ENCODE measurements at regions not wholly inside any gene's neighbourhood (a gene's known extent, or its start where the extent isn't known, plus 50 kb on each side); places are given as distances from the start of the nearest gene placed in this dataset.

DNA sequence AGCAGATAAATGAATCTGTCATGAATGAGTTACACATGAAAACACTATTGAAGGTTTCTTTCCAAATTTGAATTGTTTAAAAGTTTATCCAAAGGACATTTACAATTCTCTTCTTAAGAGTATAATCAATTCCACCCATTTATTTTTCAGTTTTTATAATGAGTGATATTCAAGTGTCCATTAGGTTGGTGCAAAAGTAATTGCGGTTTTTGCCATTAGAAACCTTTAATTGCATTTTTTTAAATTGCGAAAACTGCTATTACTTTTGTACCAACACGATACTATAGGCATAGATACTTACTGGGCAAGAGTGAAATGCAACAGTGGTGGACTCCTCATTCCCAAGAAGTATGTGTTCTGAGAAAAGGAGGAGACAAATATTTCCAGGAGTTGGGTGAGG, 422.7 kb upstream of the MON1B start:
- H4K20me1 ChIP-seq (ENCODE audit: low read length): no peaks in the 10 kb centered on the region
- ChIA-PET CTCF (no interaction called here), POLR2A (ENCODE audit: unreplicated experiment) (no interaction called here)
- DNase-seq (no peak), ATAC-seq (no peak)
- TF ChIP-seq EZH2phosphoT487 (IDR thresholded peaks at IDR 0.05; ENCODE audit: borderline replicate concordance, low read length) (no peak), CTCF (conservative IDR thresholded peaks at IDR 0.05; ENCODE audit: low read depth, low read length) (no peak), EZH2 (IDR thresholded peaks at IDR 0.05; ENCODE audit: low read length, unreplicated experiment) (no peak)
- H3K9ac ChIP-seq (ENCODE audit: low read length): no peak overlapping the region
- H3K27ac ChIP-seq (ENCODE audit: low read length): no peak overlapping the region
- no peaks in the 10 kb centered on the region for H3K79me2 ChIP-seq (ENCODE audit: low read length)
- no peaks in the 10 kb centered on the region for H3K27me3 ChIP-seq (ENCODE audit: low read length)
- H3K9me2 ChIP-seq (replicated peaks; ENCODE audit: low read length): no peaks in the 10 kb centered on the region
- no peak overlapping the region for H3K4me2 ChIP-seq (ENCODE audit: low read length)
- no peak overlapping the region for H2AFZ ChIP-seq (ENCODE audit: low read length)
- no peak overlapping the region for H3K4me3 ChIP-seq (ENCODE audit: low read length)
- H3F3A ChIP-seq (ENCODE audit: low read length, unreplicated experiment): no peaks in the 10 kb centered on the region
- H3K4me1 ChIP-seq (ENCODE audit: insufficient read depth, low read length): no peaks in the 10 kb centered on the region
- intact Hi-C loops (cut with micrococcal nuclease): no loop called here
- H3K9me3 ChIP-seq (ENCODE audit: low read length): no peaks in the 10 kb centered on the region
- H3K36me3 ChIP-seq (ENCODE audit: low read depth, low read length): no peaks in the 10 kb centered on the region
- BruUV-seq (replicated peaks): no TSS peak

DNA sequence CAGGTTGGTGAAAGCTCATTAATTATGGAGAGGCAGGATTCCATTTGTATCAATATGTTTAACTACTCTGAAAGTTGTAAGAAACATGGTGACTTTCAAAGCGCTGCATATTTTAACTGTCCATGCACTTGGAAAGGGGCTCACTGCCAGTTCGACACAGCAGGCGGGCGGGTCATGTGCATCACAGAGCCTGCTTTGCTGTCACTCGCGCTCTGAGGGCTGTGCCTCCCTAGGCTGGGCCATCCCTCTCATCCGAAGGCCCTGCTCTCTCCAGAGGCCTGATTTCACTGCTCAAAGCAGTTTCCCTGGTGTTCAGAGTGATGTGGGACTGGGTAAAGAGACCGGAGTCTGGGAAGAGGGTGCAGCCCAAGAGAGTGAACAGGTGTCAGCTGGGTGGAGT, 422.0 kb upstream of the MON1B start:
- Histone ChIP-seq H3K4me3 (ENCODE audit: low read length) (no peak overlapping the region), H2AFZ (ENCODE audit: low read length) (no peak overlapping the region), H3F3A (ENCODE audit: low read length, unreplicated experiment) (no peaks in the 10 kb centered on the region), H3K4me1 (ENCODE audit: insufficient read depth, low read length) (no peaks in the 10 kb centered on the region), H3K9me3 (ENCODE audit: low read length) (no peaks in the 10 kb centered on the region), H3K4me2 (ENCODE audit: low read length) (no peak overlapping the region), H3K36me3 (ENCODE audit: low read depth, low read length) (no peaks in the 10 kb centered on the region), H3K27ac (ENCODE audit: low read length) (no peak overlapping the region), H3K9ac (ENCODE audit: low read length) (no peak overlapping the region), H3K79me2 (ENCODE audit: low read length) (no peaks in the 10 kb centered on the region), H3K27me3 (ENCODE audit: low read length) (no peaks in the 10 kb centered on the region), H4K20me1 (ENCODE audit: low read length) (no peaks in the 10 kb centered on the region), H3K9me2 (replicated peaks; ENCODE audit: low read length) (no peaks in the 10 kb centered on the region)
- no peak for TF ChIP-seq CTCF (conservative IDR thresholded peaks at IDR 0.05; ENCODE audit: low read depth, low read length)
- TF ChIP-seq EZH2phosphoT487 (IDR thresholded peaks at IDR 0.05; ENCODE audit: borderline replicate concordance, low read length): no peak
- no peak for TF ChIP-seq EZH2 (IDR thresholded peaks at IDR 0.05; ENCODE audit: low read length, unreplicated experiment)
- intact Hi-C loops (cut with micrococcal nuclease): no loop called here
- DNase-seq (no peak), ATAC-seq (no peak)
- BruUV-seq (replicated peaks): no TSS peak
- ChIA-PET POLR2A (ENCODE audit: unreplicated experiment) (no interaction called here), CTCF (no interaction called here)

GRCh38 chr16:76771216-76771615, 419.8 kb upstream of the MON1B start:
- ATAC-seq: no peak
- CTCF ChIA-PET: no interaction called here
- H3K79me2 ChIP-seq (ENCODE audit: low read length): no peaks in the 10 kb centered on the region
- no TSS peak for BruUV-seq (replicated peaks)
- no peak overlapping the region for H3K4me2 ChIP-seq (ENCODE audit: low read length)
- TF ChIP-seq EZH2 (IDR thresholded peaks at IDR 0.05; ENCODE audit: low read length, unreplicated experiment) (no peak), EZH2phosphoT487 (IDR thresholded peaks at IDR 0.05; ENCODE audit: borderline replicate concordance, low read length) (no peak), CTCF (conservative IDR thresholded peaks at IDR 0.05; ENCODE audit: low read depth, low read length) (no peak)
- POLR2A ChIA-PET (ENCODE audit: unreplicated experiment): no interaction called here
- H3K27ac ChIP-seq (ENCODE audit: low read length): no peak overlapping the region
- DNase-seq: no peak
- H3K9ac ChIP-seq (ENCODE audit: low read length): no peak overlapping the region
- H3K9me3 ChIP-seq (ENCODE audit: low read length): no peaks in the 10 kb centered on the region
- no peaks in the 10 kb centered on the region for H3K36me3 ChIP-seq (ENCODE audit: low read depth, low read length)
- intact Hi-C loops (cut with micrococcal nuclease): no loop called here
- no peaks in the 10 kb centered on the region for H3K27me3 ChIP-seq (ENCODE audit: low read length)
- no peak overlapping the region for H3K4me3 ChIP-seq (ENCODE audit: low read length)
- H3K4me1 ChIP-seq (ENCODE audit: insufficient read depth, low read length): no peaks in the 10 kb centered on the region
- no peak overlapping the region for H2AFZ ChIP-seq (ENCODE audit: low read length)
- H3F3A ChIP-seq (ENCODE audit: low read length, unreplicated experiment): no peaks in the 10 kb centered on the region
- H3K9me2 ChIP-seq (replicated peaks; ENCODE audit: low read length): no peaks in the 10 kb centered on the region
- no peaks in the 10 kb centered on the region for H4K20me1 ChIP-seq (ENCODE audit: low read length)
